Right forelimb (tissue), 1 donor: ENCODE measurements at regions not wholly inside any gene's neighbourhood (a gene's known extent, or its start where the extent isn't known, plus 50 kb on each side); places are given as distances from the start of the nearest gene placed in this dataset.

Source experiments
- DNase-seq: peaks from one replicate; pipeline ENCODE4 v3.0.0-alpha.2; 2018

DNA sequence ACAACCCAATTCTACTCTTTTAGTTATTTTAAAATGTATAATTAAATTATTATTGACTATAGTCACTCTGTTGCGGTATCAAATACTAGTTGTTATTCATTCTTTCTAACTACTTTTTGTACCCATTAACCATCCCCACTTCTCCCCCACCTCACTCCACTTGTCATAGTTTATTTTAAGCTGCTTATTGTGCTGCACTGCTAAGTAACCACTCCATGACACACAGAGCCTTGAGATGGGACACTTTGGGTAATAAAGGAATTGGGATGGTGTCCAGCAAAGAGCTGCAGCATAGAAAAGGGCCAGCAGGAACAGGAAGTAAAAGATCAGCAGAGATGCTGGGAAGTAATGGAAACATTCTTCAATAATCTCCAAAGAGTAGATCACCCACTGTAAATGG is 123.0 kb downstream of the RPS29 start:
- DNase-seq: no peak

DNA sequence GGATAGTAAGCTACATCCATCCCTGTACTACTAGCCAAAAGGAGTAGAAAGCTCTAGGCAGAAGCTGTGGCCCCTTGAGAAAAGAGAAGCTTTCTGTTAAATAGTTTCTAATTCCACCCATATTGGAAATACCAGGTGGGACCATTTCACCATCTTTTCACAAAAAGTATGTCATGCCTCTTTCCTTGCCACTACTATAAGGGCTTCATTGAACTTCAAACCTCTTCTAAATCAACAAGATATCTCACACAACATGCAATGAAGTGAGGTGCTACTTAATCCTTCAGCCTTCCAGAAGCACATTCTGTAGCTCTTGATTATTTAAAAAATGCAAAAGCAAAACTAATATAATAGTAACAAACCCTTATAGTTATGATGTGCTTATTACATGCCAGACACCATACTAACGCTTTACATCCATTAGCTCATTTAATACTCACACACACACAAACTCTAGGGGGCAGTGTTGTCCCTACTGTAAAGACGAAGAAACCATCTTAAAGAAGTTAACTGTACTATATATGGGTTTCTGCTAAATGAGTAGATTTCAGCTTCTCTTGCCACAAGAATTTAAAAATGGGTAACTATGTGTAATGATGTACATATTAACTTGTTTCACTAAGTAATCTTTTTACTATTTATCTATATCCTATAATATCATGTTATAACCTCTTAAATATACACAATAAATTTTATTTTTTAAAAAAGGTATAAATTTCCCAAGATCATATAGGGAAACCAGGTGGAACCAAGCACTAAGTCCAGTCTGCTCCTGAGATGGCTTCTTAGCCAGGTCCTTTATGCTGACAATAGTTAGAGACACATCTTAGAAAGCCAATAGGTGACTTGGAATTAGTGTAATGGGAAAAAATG is 124.4 kb downstream of the RPS29 start:
- no peak for DNase-seq

DNA sequence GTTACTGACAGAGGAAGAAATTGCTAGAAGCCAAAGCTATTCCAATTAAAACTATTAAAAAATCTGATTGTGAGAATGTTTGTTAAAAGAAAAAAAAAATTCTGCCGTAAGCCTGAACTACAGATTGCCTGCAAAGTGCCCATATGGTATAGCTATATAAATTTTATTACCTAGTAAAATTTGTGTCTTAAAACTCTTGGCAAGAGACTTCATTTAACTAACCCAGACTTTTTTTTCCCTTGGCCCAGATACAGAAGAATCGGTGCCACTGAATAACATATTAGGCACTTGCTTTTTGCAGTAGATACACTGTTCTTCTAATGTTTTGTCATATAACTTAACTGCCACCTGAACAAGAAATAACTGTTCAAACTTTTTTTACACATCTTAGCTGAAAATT is 125.5 kb downstream of the RPS29 start:
- DNase-seq: no peak

DNA sequence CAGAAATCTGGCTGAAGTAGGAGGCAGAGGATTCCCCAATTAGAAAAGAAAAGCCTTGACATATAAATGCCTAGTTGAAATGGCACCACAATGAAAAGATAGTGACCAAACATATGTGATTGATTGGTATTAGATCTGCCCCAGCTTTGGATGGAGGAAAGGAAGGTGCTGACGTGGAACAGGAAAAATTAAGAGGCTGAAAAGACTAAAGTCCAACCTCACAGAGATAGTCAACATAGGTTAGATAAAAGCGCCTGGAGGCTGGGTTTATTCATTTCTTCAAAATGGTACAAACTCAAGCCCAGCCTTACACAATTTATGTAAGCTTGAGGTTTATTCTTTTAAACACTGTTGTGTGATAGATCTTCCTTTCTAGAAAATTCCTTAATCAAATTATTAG is 129.6 kb downstream of the RPS29 start:
- DNase-seq: no peak

DNA sequence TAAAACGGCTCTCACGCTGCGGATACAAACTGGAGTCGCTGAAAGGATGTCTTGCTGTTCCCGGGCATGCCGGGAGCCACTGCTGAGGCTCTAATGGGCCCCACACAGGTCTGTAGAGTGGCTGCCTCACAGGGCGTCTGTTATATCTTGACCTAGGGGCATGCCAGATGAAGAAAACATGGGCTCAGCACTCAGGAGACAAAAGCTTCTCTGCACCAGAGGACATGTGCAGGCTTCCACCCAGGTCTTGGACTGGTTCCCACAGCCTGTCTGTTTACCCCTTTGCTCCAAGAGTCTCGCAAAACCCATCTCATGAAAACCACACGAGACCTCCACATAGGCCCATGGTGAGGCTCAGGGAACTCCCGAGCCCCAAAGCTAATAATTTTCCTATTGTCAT is 134.2 kb downstream of the RPS29 start:
- no peak for DNase-seq

DNA sequence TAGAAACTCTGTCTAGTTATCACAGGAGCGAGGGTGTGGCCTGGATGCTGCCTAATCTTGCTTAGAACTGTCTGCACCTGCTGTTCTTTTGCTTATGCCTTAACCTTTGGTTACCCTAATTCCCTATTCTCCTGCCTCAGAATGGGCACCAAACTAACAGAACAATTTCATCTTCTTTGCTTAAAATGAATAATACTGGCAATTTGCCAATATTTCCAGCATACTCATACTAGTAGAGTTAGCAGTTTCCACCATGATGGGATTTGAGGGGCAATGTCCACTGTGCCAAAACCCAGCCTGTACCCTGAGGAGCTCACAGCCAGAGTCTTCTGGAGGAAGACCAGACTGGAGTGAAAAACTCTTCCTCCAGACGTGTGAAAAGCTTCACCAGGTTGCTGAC is 136.4 kb downstream of the RPS29 start:
- no peak for DNase-seq

DNA sequence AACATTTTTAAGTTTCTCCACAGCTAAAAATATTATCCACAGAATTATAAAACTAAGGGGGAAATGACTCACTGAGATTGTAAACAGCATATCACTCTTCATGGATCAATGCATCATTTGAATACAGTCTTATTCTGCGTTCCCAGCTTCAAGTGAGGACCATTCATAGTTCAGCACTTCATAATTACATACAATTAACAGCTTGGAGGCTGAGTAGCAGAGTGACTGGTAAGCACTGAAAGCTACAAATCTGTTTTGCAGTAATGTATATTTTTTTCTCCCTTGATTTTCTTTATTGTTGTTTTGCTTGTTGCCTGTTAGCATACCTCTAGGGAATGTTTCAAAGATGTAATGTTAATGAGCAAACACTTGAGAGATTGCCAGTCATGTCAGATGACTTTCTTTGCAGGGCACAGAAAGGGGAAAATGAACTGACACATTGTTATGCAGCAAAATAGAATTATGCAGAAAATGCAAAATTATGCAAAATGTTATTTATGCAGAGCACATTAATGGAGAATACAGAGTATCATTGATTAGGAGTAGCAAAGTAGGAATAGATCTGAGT is 138.6 kb downstream of the RPS29 start:
- DNase-seq: no peak

DNA sequence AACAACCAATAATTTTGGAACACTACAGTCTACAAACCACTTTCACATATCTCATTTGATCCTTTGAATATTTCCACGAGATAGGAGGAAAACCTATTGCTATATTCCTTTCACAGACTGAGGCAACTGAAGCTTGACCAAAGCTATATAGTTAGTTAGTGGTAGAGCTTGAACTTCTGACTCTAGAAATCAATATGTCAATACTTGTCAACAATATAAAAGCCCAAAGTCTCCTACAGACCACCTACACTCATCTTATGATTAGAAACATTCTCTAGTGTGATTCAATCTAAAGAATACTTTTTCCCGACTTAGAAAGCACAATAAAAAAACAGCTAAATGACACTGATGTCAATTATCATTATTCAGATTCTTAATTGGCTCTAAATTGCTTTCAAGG is 139.4 kb downstream of the RPS29 start:
- DNase-seq: no peak

DNA sequence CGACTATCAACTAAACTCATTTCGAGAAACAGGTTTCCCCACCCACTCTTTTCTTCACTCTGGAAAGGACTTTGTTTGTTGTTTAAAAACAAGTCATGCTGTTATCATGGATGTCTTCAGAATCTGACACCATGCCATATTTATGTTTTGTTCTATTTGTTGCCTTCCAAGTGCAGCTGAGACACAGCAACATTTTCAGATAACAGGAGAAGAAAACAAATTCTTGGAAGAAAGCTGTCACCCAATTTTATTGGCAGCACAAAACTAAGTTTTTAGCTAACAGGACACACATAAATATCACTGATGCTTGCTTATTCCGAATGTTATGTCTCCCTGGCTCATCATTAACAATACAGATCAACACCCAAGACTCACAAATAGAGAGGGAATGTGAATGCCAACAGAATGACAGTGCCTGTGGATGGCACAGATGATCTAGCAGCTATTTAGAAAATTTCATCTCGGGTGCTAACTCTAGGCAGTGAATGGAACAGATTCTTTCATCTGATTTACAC is 147.9 kb downstream of the RPS29 start:
- no peak for DNase-seq

DNA sequence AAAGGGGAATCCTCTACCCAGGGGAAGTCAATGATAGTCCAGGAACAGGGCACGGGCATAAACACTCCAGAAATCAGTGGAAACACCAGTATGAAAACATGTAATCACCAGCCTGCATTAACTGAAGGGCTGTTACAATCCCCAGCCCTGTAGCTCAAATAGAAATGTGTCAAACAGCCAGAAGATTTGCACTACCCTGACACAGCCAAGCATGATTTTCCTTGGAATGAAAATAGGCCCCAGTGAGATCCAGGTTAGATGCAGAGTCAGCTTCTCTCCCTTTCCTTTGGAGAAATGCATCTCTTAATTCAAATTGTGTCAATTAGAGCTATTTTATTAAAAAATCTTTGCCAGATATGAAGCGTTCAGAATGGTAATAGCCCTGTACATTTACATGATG is 158.1 kb downstream of the RPS29 start:
- no peak for DNase-seq

DNA sequence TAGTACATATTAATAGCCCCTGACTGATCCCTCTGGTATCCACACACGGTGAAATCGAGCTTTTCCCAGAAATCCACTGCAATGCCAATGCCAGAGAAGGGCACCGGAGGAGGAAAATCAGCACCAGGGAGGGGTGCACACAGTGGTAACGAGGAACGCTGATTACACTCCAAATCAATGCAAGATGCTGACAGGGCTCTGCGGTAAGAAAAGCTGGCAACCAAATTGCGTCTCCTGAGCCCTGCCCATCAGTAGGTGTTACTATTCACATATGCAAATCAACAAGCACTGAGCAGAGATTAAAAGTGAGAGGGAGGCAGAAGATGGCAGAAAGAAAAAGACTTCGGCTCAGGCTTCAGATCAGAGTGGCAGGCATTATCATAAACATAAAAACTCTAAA is 159.1 kb downstream of the RPS29 start:
- DNase-seq: no peak

DNA sequence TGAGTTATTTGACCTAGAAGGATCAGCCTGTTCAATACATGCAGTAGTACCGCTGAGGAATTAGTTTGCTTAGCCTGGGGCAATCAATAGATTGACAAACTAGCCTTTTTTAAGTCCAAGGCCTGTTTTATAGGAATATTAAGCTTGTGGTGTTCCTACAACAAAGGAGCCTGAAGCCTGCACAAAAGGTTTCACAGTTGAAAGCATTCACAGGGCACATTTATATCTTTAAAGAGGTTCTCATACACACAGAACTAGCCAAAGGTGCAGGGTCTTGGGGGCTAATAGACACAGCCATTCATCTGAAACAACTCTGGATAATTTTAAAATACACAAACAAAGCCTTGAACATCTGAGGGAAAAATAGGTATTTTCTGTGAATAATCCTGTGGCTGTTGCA is 160.3 kb downstream of the RPS29 start:
- DNase-seq: no peak

DNA sequence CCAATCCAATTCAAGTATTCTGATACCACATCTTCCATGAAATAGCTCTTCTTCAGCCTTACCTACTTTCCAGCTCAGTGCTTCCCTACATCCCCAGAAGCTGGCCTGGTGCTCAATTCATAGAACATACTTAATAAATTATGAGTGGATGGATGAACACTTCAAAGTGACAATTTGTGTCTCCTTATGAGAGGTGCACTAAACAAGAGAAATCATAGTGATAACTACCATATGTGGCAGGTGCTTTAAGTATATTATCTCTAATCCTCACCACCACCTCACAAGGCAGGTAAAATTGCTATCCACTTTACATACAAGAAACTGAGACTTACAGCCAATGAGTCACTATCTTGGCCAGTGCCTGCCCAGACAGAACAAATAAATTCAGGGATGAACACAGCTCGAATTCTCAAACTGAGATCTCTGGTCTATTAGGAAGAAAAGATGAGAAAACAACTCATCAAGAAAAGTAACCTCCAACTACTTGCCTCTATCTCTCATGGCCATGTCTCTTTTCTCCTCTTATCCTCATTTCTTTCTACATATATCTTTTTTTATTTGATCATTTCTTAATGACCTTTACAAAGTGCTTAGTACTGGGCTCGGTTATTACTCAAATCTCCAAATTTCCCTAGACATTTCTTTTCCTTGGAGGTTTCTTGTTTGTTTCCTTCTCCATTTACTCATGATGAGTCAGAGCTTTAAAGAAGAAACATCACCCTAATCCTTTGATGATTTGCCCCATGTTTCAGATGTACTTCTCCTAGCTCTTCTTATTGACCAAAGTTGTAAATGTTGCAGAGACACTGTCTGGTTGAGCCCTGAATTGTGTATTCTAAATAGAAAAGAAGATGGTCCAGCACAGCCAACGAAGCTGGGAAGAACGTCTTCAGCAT is 161.5 kb downstream of the RPS29 start:
- no peak for DNase-seq

DNA sequence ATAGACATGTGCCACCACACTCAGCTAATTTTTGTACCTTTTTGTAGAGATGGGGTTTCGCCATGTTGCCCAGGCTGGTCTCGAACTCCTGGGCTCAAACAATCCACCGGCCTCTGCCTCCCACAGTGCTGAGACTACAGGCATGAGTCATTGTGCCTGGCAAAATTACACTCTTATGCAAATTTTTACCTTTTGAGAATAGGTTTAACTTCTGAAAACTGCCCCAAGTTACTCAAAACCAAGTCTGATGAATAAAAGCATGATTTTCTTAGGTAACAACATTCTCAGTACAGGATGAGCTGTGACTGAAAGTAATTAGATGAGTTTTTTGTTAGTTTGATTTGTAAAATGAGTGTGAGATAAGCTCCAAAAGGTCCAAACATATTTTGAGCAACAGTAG is 166.0 kb downstream of the RPS29 start:
- DNase-seq: no peak

DNA sequence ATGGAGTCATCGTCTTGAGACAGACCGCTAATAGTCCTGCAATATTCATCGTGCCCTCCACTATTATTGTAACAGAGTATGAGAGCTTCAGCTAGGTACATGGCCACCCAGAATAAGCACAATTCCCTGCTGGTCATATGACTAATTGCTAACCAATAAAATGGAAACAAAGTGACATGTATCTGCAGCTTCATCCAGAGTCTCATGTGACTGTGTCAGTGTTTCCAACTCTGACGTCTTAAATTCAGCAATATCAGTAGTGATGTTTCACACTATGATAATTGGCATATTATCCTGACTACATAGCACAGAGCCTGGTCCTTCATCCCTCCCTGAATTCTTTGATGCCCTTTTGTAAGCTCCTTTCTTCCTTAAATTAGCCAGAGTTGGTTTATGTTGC is 167.4 kb downstream of the RPS29 start:
- DNase-seq: no peak

DNA sequence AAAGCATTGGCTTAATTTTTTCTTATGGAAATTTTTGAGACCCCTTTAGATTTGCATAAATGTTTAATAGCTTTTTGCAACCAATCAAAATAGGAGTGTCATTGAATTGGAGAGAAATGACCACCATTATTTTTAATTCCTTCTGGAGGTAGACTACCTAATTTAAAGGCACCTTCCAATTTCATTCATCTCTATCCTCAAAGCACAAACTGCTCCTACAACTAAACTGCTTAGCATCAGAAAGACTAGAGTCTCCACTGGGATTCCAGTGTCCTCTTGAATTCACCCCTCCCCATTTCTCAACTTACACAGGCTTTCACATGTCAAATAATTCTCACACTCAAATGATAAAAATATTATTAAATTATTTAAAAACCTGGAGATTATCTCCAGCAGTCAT is 168.4 kb downstream of the RPS29 start:
- no peak for DNase-seq

DNA sequence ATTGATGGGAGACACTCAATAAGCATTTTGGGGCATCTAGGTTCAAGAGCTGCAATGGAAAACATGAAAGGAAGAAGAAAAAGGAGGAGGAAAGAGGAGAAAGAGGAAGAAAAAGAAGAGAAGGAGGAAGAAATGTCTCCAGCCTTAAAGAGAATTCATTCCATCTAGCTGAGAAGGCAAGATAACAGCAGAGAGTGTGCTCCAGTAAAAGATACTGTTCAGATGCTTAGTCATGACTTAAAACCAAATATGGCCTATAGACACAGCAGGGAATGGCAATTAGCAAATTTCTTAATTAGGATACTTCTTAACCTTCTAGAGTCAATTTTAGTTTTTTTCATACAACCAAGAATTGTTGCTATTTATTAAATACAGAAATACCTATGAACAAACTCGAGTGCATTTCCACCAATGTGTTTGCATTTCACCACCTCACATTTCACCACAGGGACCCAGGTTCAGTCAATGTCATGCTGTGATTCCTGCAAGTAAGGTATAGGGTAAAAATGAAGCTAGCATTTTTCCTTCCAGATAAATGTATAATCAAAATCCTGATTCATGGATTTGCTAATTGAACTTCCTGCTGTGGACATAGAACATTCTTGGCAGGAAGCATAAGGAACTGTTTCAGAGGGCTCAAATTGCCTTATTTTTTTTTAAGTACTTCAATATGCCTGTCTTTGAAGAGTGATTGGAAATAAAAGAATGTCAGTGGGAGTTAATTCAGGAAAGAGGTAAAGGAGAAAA is 177.8 kb downstream of the RPS29 start:
- no peak for DNase-seq

DNA sequence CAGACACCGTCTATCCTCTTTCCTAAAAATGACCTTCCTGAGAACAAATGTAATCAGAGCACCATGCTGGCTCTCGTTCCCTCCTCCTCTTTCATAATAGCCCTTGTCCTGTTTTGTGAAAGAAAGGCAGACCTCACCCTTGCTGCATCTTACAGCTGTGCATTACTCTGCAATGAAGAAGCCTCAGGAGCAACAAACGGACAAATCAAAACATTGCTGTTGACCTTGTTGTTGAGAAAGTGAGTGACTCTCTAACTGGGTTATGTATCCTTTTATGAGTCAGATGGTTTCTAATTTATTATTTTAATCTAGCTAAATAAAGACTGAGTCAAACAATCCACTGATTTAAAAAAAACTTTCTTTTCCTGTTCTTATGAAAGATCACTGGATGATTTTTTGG is 180.9 kb downstream of the RPS29 start:
- no peak for DNase-seq

DNA sequence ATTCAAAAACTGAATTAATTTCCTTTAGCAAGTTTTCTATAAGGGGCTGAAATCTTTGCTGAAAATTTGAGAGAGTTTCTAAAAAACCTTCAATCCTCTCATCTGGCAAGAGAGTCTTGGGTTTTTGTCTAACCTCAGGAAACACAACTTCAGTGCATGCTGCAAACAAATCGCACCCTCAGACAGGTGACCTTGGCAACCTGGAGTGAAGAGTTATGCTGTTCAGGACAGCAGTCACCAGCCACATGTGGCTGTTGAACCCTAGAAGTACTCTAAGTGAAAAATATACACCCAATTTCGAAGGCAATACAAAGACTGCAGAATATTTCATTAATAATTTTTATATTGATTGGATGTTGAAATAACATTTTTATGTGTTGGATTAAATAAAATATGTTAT is 184.8 kb downstream of the RPS29 start:
- no peak for DNase-seq

DNA sequence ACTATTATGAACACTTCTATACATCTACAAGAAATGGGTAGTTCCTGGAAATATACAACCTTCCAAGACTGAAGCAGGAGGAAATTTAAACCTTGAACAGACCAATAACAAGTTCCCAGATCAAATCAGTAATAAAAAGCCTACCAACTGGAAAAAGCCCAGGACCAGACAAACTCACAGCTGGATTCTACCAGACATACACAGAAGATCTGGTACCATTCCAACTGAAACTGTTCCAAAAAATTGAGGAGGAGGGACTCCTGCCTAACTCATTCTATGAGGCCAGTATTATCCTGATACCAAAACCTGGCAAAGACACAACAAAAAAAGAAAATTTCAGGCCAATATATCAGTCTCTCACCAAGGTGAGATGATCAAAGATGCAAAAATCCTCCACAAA is 189.4 kb downstream of the RPS29 start:
- DNase-seq: no peak

DNA sequence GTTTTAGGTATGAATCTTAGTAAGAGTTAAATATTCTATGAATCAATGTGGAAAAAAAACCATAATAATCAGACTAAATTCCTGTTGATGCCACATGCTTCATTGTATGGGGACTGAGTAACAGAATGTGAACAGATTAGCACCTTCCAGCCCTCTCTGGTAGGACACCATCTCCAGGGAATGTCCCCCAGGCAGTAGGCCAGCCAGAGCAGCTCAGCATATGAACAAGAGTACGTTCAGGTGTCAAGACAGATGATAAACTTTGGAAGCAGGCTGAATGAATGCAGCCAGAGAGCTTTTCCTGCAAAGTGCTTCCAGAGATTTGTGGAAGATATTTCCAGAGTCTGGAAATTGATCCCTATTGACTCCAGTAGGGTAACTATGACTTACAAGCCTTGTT is 204.4 kb downstream of the RPS29 start:
- no peak for DNase-seq

DNA sequence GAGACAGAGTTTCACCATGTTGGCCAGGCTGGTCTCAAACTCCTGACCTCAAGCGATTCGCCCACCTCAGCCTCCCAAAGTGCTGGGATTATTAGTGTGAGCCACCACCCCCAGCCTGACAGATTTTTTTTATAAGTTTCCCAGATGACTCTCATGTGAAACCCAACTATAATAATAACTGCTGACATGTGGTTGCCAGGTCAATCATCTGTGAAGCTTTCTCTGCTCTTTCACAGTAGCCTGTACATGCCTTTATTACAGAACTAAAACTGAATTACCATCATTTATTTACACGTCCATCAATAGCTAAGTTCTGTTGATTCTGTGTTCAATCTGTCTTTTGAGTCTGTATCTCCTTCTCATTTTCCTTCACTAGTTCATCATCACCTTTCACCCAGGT is 218.5 kb downstream of the RPS29 start:
- DNase-seq: no peak

DNA sequence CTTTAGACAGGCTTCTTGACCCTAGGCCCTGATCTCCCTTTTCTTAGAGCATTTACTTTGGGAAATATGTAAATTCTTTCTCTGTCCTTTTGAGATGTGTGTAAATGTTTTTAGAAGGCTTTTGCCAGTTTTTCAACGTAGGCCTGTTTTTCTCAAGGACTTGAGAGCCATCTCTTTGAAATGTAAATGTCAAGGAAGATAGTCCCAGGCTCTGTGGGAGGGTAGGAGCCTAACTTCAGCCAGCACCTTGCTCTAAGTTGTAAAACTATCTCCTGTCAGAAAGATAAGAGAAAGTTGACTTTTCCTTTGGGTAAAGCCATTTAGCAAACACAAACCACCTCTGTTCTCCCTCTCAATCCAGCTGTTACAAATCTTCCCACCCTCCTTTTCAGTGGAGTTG is 219.8 kb downstream of the RPS29 start:
- DNase-seq: no peak
